Activated CD4-positive, CD25-positive, alpha-beta regulatory T cell treated with anti-CD3 and anti-CD28 coated beads, Interleukin-2, amount 50 U/mL, for 24 hours (primary cell): ENCODE measurements at regions not wholly inside any gene's neighbourhood (a gene's known extent, or its start where the extent isn't known, plus 50 kb on each side); places are given as distances from the start of the nearest gene placed in this dataset.

ENCODE experiments used
- ATAC-seq, 2 donors: fragments of 150-1000 bp; cut with Tn5 transposase; one replicate each; pipeline ENCODE4 v1.10.0; 2021; ENCODE audit warnings: mild to moderate bottlenecking in 1 of 2, moderate library complexity in 1 of 2

DNA sequence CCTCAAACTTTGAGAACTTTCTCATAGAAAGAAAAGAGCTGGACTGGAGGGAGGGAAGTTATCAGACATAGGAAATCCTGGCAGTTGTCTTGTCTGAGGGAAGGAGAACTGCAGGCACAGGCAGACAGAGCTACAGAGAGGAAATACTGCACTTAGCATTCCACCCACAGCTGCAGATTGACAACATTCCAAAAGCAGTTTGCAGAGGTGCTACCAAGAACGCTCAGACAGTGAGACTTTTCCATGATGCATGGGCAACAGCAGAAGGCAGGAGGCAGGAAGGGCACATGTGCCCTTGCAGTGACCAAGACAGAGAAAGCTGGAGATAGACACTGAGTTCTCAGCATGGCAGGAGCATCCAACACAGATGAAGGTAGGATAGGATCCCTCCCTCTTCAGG, 327.5 kb upstream of the ZNF462 start:
- ATAC-seq: no peak

DNA sequence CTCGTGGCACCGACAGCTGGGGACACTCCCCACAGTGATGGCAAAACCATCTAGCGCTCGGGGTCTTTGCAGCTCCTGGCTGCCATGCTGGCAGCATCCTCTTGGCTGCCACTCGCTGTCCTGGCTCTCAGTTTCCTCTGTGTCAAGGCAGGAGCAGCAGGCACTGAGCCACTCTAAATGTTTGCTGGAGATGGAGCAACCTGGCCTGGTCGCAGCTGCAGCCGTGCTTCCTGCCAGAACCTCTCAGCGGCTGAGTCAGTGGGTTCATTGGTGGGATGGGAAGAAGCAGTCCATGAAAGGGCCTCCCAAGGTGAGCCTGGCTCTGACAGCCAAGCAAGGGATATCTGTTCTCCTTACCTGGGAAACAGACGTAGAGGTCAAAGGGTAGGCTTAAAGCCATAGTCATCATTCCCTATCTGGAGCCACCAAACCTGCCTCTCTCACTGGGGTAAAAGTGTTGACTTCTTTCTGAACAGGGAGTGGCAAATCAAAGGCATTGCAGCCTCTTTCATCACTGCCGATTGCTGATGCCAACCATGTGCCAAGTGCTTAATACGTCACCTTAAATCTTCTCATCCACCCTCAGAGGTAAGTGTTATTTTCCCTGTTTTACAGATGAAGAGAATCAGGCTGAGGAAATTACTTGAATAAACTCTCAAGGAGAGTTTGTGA, 304.8 kb upstream of the ZNF462 start:
- ATAC-seq: no peak

DNA sequence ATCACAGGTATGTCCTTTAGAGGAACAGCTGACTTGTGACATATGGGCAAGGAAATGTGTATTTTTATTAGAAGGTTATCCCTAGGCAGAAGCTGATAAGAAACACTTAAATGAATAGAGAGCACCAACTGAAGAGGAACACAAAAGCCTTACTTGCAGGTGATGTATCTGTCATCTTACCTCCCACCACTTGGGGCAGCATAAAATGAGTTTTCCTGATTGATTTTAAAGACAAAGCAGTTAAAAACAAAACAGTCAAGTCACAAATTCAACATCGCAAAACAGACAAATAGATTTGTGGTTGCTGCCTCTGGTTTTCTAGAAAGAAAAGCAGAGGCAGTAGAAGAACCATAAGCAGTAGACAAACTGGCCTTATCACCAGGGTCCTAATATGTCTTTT, 302.4 kb upstream of the ZNF462 start:
- ATAC-seq: no peak

DNA sequence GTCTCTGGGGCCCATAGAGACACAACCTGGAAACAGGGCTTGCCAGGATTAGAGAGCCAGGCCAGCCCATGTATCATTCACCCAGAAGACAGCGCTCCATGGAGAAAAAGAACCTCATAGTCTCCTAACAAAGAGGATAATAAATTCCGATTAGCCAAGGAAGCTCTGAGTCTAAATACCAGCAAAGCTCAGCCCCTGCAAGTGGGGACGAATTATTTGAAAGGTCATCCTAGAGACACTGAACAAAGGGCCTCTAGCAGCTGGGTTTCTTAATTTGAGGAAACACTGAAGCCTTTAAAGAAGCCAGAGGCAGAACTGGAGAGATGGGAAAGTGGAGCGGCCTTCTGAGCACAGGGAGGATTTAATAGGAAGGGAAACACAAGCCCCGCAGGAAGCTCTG, 287.1 kb upstream of the ZNF462 start:
- no peak for ATAC-seq

DNA sequence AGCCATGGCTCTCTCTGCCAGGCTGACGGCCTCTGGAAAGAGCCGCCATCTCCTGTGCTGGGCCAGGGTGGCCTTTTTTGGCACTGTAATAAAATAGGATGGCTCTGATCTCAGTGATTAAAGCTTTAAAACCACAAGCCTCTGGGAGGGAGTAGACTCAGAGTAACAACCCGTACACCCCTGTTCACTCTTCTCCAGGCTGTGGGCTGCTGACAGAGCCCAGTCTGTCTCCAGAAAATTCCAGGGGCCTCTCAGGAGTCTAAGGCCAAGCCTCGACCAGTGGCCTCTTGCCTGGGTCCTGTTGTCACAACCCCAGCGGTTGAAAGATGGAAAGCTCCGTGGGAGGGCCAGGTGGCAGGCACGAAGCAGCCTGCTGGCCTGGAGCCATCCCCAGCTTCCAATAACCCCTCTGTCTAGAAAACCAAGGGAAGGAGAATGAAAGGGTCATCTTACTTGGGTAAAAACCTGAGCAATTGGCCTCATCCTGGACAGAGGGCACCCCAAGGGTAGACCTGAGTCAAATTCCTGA, 286.7 kb upstream of the ZNF462 start:
- no peak for ATAC-seq

DNA sequence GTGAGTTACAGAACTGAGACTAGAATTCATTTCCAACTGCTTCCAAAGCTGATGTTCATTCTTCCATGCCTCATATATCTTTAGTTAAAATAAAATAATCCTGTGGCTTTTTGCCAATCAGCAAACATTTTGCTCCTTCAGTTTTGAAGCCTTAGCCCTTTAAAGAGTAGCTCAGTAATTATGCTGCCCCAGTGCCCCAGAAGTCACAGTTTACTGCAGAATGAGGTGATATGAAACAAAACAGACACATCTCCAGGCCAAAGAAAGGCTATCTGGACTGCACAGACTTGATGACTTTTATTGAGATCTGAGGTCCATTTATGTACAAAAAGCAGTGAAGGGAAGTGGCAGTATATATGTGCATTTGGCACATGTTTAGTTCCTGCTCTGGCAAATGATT, 285.8 kb upstream of the ZNF462 start:
- no peak for ATAC-seq

DNA sequence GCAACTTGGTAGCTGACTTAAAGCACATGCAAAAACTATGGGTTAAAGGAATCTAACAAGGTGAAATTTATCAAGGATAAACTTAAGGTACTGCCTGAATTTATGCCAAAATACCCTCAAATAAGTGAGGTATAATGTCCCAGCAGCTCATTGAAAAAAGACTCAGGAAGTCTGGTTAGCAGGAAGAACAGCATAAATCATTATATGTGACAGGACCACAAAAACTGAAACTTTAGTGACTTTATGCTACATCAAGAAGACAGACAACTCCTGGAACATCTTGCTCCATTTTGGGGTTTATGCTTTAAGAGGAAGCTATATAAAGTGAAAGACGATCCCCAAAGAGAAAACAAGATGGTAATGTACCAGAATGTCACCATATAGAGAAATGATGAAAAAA, 282.4 kb upstream of the ZNF462 start:
- no peak for ATAC-seq

DNA sequence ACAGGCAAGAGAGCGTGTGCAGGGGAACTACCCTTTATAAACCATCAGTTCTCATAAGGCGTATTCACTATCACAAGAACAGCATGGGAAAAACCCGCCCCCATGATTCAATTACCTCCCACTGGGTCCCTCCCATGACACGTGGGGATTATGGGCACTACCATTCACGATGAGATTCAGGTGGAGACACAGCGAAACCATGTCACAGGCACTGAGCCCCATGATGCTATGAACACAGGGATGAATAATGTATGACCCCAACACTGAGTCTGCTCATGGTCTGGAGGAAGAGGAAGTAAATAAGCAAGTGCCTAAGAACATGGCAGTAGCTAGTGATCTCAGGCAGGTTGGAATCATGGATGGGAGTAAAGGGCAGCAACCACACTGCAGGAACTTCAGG, 281.0 kb upstream of the ZNF462 start:
- no peak for ATAC-seq

DNA sequence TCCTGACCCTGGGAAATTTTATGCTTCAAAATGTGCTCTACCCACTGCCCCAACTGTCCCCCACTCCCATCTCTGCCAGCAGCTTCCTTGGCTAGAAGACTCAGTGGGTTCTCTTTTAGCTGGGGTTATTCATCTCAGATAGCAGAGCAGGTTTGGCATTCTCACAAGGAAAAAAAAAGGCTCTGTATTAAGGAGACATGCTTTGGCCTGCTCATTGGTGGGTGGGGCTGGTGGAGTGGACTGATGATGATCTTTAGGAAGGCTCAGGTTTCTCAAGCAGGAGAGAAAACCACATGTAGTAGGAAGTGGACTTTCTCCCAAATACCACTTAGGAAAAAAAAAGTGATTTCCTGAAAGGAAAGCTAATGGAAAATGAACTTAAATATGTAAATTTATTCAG, 279.2 kb upstream of the ZNF462 start:
- no peak for ATAC-seq

DNA sequence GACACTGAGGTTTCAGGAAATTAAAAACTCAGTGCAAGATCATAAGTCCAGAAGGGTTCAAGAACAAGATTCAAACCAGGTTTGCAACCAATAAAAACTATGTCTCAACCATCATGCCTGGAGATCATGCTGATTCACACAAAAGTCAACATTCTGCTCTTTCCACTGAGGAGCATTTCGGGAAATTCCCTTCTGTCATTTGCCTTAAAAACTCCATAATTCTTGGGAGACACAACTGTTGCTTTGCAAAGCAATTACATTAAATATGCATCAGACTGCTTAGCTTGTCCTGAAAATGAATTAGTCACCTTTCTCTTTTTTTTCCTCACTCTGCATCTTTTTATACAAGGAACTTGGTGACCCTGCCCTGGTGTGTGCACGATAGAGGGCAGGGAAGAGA, 275.9 kb upstream of the ZNF462 start:
- ATAC-seq: no peak

DNA sequence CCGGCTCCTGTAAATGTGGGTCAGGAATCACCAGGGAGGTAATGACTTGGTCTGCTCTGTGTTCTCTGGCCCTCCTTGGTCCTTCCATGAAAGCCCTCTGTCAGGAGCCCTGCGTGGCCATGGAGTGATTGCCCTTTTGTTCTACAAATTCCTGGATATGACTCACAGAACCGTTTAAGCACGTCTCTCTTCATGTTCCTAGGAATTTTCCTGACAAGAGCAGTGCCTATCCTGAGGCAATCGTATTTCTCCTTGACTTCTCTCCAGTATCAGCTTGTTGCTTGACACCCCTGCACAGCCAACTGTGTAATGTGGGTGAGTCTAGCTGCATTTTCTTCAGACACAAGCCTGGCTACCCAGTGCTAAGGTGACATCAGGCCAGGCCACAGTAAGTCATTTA, 274.3 kb upstream of the ZNF462 start:
- ATAC-seq: no peak

DNA sequence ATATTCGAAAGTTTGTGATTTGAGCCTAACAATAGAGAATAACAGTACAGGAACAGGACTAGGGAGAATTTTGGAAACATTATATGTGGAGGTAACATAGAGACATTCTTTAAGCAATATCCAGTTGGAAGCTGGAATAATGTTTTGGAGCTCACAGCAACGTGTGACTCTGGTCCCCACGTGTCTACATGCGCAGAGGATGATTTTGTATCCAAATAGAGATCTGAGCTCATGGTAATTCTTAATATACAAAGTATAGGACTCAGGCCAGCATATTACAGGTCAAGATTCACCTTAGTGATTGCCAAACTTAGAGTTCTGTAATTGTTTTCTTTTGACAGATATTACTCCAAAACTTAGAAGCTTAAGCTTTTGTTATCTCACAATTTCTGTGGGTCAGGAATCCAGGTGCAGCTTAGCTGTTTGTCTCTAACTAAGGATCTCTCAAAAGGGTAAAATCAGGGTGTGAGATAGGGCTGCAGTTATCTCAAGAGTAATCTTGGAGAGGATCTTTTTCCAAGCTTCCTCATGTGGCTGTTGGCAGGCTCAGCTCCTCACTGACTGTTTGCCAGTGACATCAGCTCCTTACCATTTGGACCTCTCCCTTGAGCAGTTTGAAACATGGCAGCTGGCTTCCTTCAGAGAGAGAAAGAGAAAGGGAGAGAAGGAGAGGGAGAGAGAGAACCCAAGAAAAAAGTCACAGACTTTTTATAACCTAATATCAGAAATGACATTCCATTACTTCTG, 272.0 kb upstream of the ZNF462 start:
- ATAC-seq: no peak

DNA sequence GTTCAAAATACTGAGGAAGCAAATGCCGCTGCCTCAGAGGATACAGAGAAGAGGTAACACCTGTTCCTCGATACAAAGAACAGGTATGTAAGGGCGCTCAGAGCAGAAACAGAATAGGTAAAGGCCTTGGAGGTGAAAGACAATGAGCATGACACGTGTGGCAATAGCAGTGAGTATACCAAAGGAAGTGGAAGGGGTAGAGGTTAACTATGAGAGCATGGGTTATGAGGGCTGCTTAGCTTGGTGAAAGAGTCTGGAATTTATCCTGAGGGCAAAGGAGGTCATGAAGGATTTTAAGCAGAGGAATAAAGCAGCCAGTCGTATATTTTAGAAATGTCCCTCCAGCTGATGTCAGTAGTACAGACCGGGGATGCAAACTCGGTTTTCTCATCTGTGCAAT, 269.8 kb upstream of the ZNF462 start:
- ATAC-seq: no peak

DNA sequence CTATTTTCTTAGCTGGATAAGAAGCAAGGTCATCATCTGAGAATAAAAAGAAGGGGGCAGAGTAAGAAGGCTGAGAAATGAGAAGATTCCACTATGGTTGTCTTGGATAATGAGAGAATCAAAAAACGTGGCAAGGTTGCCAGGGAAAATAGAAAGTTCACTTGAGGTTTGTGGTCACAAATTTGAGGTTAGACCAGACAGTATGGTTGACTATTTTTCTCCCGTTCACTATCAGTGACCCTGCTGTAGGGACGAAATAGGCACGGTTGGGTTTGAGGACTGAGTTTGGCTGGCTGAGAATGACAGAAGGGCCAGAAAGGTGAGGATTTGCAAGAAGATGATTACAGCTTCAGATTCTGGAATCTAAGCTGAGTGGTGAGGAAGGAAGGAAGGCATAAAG, 266.0 kb upstream of the ZNF462 start:
- no peak for ATAC-seq

DNA sequence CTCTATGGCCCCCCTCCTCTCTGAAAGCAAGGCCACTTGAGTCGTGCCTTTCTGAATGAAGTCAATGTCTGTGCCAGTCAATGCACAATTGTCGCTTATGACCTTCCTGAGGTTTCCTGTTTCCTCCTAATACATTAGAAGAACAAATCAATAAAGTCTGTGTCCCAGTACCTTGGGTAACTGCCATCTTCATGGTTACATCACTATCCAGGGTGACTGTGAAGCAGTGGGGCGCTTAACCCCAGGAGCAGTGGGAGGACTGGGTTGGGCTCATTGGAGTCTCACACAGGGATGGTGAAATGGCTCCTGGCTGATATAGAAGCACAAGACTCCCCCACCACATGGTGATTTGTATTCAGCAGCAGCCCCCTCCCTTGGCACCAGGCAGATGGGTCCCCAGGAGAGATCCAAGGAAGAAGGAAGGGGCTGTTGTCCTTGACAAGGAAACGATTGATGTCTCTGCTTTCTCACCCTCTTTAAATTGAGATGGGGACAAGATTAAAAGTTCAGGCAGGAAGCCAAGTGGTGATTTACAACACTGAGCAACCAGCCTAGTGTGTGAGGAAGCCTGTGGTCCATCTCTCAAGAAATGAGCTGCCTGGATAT, 261.9 kb upstream of the ZNF462 start:
- ATAC-seq: no peak

DNA sequence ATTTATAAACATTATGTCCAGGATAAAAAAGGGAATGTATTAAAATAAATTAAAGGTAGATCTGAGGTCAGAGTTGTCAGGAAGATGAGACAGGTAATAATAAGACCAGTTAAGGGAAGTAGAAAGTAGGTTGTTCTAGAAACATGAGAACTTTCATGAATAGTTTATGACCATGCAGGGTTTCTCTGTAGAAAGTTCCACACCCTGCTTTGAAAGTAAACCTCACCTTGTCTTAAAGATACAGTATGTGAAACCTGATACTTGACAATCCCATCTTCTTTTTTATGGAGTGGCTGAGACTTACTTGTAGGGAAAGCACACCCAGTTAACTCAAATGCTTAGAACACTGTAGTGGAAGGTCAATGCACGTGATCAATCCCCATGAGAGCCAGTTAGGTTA, 260.6 kb upstream of the ZNF462 start:
- no peak for ATAC-seq

DNA sequence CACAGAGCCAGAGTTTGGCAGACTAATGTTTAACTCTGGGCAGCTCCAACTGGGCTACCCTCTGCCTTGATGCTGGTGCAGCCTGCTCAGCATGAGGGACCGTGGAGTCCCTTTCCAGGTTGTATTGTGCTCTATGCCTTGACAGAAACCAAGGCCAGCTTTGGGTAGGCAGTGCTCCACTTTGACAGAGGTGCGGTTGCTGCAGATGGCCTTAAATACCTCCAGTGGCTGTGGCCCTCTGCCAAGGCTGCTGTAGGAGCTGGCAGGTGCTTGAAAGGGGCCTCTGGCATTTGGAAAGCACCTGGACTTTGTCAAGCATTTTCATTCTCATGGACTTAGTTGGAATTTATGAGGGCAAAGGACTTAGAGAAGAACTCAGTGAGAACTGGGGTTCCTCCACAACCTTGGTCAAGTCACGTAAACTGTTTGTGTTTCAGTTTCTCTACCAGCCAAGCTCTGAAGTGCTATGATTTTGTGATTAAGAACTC, 249.7 kb upstream of the ZNF462 start:
- no peak for ATAC-seq

DNA sequence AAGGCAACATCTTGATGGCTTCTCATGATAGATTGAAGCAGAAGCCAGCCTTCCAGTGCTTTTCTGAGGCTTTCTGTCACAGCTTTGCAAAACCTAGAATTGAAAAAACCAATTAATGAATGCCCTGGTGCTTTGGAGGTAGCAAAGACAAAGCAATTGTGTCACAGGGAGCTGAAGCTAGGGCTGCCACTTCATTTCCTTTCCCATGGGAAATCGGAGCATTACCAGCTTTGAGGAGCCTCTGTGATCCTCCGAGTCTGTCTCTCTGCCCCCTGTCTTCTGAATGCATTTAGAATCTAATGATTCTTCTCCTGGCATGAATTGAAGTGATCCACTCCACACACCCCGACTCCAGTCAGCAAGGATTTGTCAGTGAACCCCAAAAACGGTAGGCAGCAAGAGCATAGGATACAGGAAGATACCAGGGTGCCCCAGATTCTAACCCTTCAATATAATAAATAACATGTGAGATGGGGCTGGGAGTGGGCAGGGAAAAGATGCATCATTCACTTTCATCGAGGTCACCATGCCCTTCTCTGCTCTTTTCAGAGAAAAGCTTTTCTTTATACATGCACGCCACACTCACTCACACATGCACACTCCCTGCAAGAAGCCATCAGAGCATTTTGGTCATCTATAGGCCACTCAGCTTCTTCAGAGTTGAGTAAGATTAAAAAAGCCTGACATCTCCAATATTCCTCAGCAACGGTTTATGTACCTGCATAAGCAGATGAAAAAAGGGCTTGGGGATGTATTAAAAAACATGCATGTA, 247.7 kb upstream of the ZNF462 start:
- ATAC-seq: no peak

DNA sequence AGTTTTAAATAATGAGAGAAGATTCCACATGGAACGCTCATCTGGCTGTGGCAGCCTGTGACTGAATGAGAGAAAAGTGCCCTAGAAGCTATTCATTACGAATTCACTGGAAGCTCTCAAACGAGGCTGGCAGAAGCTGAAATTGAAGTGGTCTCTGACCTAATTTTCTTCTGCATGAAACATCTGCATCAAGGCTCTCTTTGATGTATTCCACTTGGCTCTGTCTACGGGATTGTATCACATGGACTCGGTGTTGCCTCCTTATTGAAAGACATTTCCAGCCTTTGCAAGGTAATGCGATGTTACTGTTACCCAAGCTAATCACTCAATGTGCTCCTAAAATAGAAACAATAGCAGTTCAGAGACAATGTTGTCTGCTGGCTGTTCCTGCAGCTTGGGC, 246.9 kb upstream of the ZNF462 start:
- no peak for ATAC-seq

DNA sequence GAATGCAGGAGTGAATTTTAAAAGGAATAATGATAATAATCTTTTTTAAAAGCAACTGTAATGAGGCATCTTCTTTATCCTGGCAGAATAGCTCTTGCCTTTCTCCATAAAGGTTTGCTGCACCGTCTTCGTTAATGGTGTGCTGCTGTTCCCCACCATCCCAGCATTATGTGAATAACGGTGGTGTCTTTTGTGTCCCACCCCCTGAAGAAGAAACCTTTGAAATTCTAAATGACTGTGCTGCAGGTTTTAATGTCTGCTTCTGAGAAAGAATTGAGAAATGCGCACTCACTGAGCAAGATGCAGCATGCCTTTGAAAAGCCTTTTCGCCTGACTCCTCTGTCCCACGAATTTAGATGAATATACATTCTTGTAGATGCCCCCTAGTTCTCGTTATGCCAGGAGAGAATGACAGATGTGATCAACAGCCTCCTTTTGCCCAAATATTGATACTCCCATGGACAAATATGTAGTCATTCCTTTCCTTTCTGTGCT, 246.1 kb upstream of the ZNF462 start:
- ATAC-seq: no peak

DNA sequence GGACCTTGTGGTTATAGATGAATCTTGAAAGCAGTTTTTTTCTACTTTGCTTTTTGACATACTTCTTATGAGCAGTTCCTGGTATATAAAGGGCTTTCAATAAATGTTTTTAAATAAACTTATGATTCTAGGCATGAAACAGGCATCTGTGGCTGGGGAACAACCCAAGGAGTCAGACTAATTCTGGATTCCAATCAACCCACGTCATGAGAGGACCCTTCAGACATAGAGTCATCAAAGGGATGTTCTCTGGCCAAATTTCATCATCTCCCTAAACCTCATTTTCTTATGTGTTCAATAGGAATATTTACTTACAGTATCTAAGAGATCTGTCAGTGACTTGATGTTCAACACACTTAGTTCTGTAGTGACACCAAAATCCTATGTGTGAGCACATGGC, 243.8 kb upstream of the ZNF462 start:
- no peak for ATAC-seq

DNA sequence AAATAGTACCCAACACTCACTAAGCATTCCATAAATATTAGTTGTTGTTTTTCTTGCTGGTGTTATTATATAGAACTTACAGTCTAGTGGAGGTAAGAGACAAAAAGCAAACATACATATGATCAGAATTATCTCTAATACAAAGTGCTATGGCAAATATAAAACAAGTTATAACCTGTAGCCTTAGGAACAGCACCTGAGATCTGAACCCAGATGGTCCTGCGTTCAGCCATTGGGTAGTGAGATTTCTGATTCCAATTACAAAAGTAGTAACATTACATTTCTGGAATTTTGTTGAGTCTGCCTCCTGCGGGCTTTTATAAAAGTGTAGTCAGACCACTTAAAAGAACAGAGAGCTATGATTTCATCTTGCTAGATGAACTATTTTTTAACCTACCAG, 242.9 kb upstream of the ZNF462 start:
- no peak for ATAC-seq

DNA sequence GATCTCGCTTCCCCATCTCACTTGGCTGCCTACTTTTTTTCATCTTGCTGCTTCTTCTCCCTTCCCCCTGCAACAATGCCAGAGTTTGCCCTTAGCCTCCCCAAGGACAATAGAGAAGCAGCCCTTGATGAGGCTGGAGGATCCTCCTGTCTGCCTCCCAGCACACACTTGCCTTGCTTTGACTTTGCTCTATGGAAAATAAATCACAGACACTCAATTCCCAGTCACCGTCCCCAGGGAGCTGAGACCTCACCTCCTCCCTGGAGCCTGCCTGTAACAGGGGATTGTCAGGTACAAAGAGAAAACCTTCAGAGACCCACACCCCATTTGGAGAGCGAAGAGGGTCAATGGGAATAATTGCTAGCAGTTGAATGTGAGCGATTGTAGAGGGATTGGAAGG, 242.1 kb upstream of the ZNF462 start:
- no peak for ATAC-seq
